CD4-positive, alpha-beta T cell (primary cell): ENCODE measurements at regions not wholly inside any gene's neighbourhood (a gene's known extent, or its start where the extent isn't known, plus 50 kb on each side); places are given as distances from the start of the nearest gene placed in this dataset.

Source experiments
- ATAC-seq: fragments of 200-7000 bp; cut with Tn5 transposase; one replicate; pipeline ENCODE4 v1.10.0; 2022; ENCODE audit warnings: mild to moderate bottlenecking; ENCODE audit not compliant: poor library complexity
- CTCF ChIA-PET: fragments of 350-600 bp; sonication (Branson Sonifier 250); formaldehyde crosslinking; loops from one replicate; lab custom pipeline; 2021; ENCODE audit warnings: antibody characterized with exemption, inconsistent platforms; lab: Charles Lee
- POLR2A ChIA-PET: fragments of 350-600 bp; sonication (Branson Sonifier 250); formaldehyde crosslinking; loops from one replicate; lab custom pipeline; 2021; ENCODE audit warnings: antibody characterized with exemption, inconsistent platforms; lab: Charles Lee
- DNase-seq, 14 experiments: peaks; one replicate each; pipeline ENCODE4 v3.0.0-alpha.2; 2013 to 2020; ENCODE audit warnings: mixed read lengths in 2 of 14
- H3K27ac ChIP-seq, 2 donors: one replicate each; pipeline versions ENCODE4 v1.5.1 to v1.7.0; 2013; ENCODE audit warnings: low read length in 2 of 2, low read depth in 1 of 2, mild to moderate bottlenecking in 1 of 2
- H3K27me3 ChIP-seq, 2 experiments: 1 replicate in 1 of 2; 2 replicates in 1 of 2; pipeline versions ENCODE4 v1.6.1 to v1.7.0; 2013; ENCODE audit warnings: low read length in 2 of 2, control low read depth in 1 of 2, mild to moderate bottlenecking in 1 of 2, moderate library complexity in 1 of 2; ENCODE audit not compliant: insufficient read depth in 2 of 2, control insufficient read depth in 1 of 2
- H3K36me3 ChIP-seq: one replicate; pipeline ENCODE4 v1.6.1; 2013; ENCODE audit warnings: low read length, control low read depth; ENCODE audit not compliant: insufficient read depth
- H3K4me1 ChIP-seq: one replicate; pipeline ENCODE4 v1.6.1; 2013; ENCODE audit warnings: low read length, control low read depth; ENCODE audit not compliant: insufficient read depth
- H3K4me3 ChIP-seq: one replicate; pipeline ENCODE4 v1.5.1; 2013; ENCODE audit warnings: mild to moderate bottlenecking, low read length, moderate library complexity
- H3K9me3 ChIP-seq, 2 experiments: 1 replicate in 1 of 2; 2 replicates in 1 of 2; pipeline versions ENCODE4 v1.6.1 to v1.7.0; 2013; ENCODE audit warnings: low read length in 2 of 2, mild to moderate bottlenecking in 2 of 2, control low read depth in 1 of 2, moderate library complexity in 1 of 2; ENCODE audit not compliant: control insufficient read depth in 1 of 2, insufficient read depth in 1 of 2
- H3K27ac Mint-ChIP-seq: one replicate; pipeline ENCODE4 v1.8.0; 2020; ENCODE audit warnings: mixed read lengths
- H3K27me3 Mint-ChIP-seq: one replicate; pipeline ENCODE4 v1.8.0; 2021; ENCODE audit warnings: mixed read lengths
- H3K36me3 Mint-ChIP-seq: one replicate; pipeline ENCODE4 v1.8.0; 2021; ENCODE audit warnings: low read depth, mixed read lengths
- H3K4me1 Mint-ChIP-seq: one replicate; pipeline ENCODE4 v1.8.0; 2021; ENCODE audit warnings: low read depth, mixed read lengths
- H3K4me3 Mint-ChIP-seq: one replicate; pipeline ENCODE4 v1.8.0; 2020; ENCODE audit warnings: mild to moderate bottlenecking, mixed read lengths
- H3K9me3 Mint-ChIP-seq: one replicate; pipeline ENCODE4 v1.8.0; 2020; ENCODE audit warnings: mixed read lengths
- CTCF ChIP-seq: fragments of 200-600 bp; IDR thresholded peaks from one replicate; pipeline ENCODE4 v1.8.0; 2022; ENCODE audit warnings: antibody characterized with exemption, mild to moderate bottlenecking
- intact Hi-C, 2 experiments: fragments of 100-400 bp; cut with DNase I in 1 of 2; cut with micrococcal nuclease in 1 of 2; formaldehyde crosslinking; loops; one replicate each; pipeline versions ENCODE4 v1.15.1 to v1.9.0; 2023 to 2025; cut with DNase I, micrococcal nuclease

- ATAC-seq (no peak), DNase-seq (no peak)
- TF ChIP-seq CTCF = no peak
- Mint-ChIP-seq H3K9me3 (peaks cover 2% of the 10 kb centered on the region), H3K36me3 (no peaks in the 10 kb centered on the region), H3K4me1 (no peaks in the 10 kb centered on the region), H3K4me3 (no peak overlapping the region), H3K27me3 (no peaks in the 10 kb centered on the region), H3K27ac (no peak overlapping the region)
- POLR2A ChIA-PET = no interaction called here
- Histone ChIP-seq H3K4me3 (no peak overlapping the region), H3K9me3 (peaks cover 0 to under 1% of the 10 kb centered on the region in 2 experiments), H3K27me3 (no peaks in the 10 kb centered on the region), H3K27ac (no peak overlapping the region), H3K36me3 (no peaks in the 10 kb centered on the region), H3K4me1 (no peaks in the 10 kb centered on the region)
- intact Hi-C loops = no loop called here
- CTCF ChIA-PET = no interaction called here
Observed at GRCh38 chr6:97572943-97573342, 289.9 kb upstream of the MMS22L start.

GRCh38 chr6:97586344-97586743 is 303.3 kb upstream of the MMS22L start:
- Mint-ChIP-seq H3K4me1 (no peaks in the 10 kb centered on the region), H3K27ac (no peak overlapping the region), H3K4me3 (no peak overlapping the region), H3K9me3 (no peaks in the 10 kb centered on the region), H3K36me3 (no peaks in the 10 kb centered on the region), H3K27me3 (no peaks in the 10 kb centered on the region)
- Histone ChIP-seq H3K9me3 (no peaks in the 10 kb centered on the region), H3K27me3 (no peaks in the 10 kb centered on the region), H3K27ac (no peak overlapping the region), H3K4me1 (no peaks in the 10 kb centered on the region), H3K4me3 (no peak overlapping the region), H3K36me3 (no peaks in the 10 kb centered on the region)
- no peak for ATAC-seq
- ChIA-PET CTCF (interaction anchor here (0.6 kb wide), 1 partner anchor 1225 kb away, joined by 3 read pairs; no protein-coding TSS in a partner anchor), POLR2A (no interaction called here)
- DNase-seq = no peak
- no peak for TF ChIP-seq CTCF
- intact Hi-C loops = no loop called here

DNA sequence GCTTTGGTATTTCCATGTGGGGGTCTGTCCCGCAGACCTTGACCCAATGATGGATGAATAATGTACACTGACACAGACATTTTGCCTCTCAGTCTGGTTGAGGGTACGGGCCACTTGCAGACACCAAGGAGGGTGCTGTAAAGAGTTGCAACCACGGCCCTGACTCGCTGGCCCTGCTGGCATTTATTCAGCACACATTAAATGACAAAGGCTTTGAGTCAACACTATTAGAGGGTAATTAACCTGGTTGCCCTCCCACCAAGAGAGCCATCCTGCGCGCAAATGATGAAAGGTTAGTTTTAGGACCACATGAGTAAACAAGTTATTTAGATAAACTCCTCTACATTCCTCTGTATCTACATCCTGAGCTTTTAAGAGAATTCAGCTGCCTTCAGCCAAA is 308.9 kb upstream of the MMS22L start:
- ChIA-PET CTCF (no interaction called here), POLR2A (no interaction called here)
- H3K27me3 ChIP-seq = no peaks in the 10 kb centered on the region
- Mint-ChIP-seq H3K36me3 (no peaks in the 10 kb centered on the region), H3K9me3 (no peaks in the 10 kb centered on the region), H3K27ac (no peak overlapping the region), H3K4me1 (no peaks in the 10 kb centered on the region), H3K4me3 (no peak overlapping the region), H3K27me3 (no peaks in the 10 kb centered on the region)
- no peak for TF ChIP-seq CTCF
- H3K27ac ChIP-seq = no peak overlapping the region
- DNase-seq (no peak), ATAC-seq (no peak)
- no peaks in the 10 kb centered on the region for H3K9me3 ChIP-seq
- intact Hi-C loops = no loop called here
- no peaks in the 10 kb centered on the region for H3K4me1 ChIP-seq
- no peaks in the 10 kb centered on the region for H3K36me3 ChIP-seq
- no peak overlapping the region for H3K4me3 ChIP-seq
